GM12875 (cell line): ENCODE measurements at regions not wholly inside any gene's neighbourhood (a gene's known extent, or its start where the extent isn't known, plus 50 kb on each side); places are given as distances from the start of the nearest gene placed in this dataset.
"Not testable (repeated sequence)": the region's sequence is repeated elsewhere in the genome, so short reads cannot be mapped to it uniquely, and the experiment has no call there.

ENCODE experiments used
- H3K4me3 ChIP-seq: one replicate; pipeline ENCODE4 v1.5.1; 2011; ENCODE audit warnings: low read depth, low read length, control low read depth
- TF ChIP-seq, protein P1 (sequence below): IDR thresholded peaks from 2 replicates; pipeline ENCODE4 v1.5.1; 2011; ENCODE audit warnings: low read depth, mild to moderate bottlenecking, control low read depth, inconsistent platforms, low read length, moderate library complexity, borderline replicate concordance; ENCODE audit not compliant: insufficient read depth

DNA sequence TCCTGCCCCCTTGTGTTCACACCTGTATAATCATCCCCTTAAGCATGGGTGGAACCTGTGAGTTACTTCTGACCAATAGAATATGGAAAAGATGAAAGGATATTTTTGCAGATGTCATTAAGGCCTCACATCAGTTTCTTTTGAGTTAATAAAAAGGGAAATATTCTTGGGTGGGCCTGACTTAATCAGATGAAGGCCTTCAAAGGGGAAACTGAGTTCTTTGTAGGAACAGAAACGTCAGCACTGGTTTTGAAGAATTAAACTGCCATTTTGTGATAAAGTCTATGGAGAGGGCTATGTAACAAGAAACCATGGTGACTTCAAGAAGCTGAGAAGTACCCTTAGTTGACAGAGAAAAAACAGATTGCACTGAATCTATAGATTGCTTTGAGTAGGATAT lies 168.7 kb upstream of the CNTNAP4 start:
- TF ChIP-seq, protein P1, sequence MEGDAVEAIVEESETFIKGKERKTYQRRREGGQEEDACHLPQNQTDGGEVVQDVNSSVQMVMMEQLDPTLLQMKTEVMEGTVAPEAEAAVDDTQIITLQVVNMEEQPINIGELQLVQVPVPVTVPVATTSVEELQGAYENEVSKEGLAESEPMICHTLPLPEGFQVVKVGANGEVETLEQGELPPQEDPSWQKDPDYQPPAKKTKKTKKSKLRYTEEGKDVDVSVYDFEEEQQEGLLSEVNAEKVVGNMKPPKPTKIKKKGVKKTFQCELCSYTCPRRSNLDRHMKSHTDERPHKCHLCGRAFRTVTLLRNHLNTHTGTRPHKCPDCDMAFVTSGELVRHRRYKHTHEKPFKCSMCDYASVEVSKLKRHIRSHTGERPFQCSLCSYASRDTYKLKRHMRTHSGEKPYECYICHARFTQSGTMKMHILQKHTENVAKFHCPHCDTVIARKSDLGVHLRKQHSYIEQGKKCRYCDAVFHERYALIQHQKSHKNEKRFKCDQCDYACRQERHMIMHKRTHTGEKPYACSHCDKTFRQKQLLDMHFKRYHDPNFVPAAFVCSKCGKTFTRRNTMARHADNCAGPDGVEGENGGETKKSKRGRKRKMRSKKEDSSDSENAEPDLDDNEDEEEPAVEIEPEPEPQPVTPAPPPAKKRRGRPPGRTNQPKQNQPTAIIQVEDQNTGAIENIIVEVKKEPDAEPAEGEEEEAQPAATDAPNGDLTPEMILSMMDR, result no peak
- no peak overlapping the region for H3K4me3 ChIP-seq

DNA sequence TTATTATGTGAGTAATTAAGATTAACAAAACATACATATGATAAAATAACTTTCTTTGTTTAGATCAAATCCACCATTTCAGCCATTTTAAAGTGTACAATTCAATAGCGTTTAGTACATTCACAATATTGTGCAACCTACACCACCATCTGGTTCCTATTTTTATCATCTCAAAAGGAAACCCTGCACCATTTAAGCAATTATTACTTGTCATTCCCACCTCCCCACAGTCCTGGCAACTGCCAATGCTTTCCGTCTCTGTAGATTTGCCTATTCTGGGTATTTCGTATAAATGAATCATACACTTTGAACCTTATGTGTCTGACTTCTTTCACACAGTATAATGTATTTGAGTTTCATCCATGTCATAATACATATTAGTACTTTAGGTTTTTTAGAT lies 162.5 kb upstream of the CNTNAP4 start:
- TF ChIP-seq, protein P1, result no peak
- no peak overlapping the region for H3K4me3 ChIP-seq

DNA sequence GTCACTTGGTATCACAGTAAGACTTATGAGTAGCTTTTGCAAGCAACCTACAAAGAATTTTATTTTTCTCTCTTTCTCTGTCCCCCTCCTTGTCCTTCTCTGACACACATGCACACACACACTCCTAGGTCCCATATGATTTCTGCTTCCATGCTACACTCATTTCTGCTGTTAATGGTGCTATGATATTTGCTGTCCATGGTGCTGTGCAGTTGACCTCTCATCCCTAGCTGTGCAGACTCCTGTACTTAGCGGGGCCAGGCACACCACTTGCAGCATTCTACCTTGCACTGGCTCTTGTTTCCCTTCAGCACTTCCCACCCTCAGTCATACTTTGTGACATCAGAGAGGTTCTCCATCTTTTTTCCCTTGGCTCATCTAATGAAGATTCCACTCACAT lies 158.9 kb upstream of the CNTNAP4 start:
- TF ChIP-seq, protein P1, result no peak
- H3K4me3 ChIP-seq, result no peak overlapping the region

DNA sequence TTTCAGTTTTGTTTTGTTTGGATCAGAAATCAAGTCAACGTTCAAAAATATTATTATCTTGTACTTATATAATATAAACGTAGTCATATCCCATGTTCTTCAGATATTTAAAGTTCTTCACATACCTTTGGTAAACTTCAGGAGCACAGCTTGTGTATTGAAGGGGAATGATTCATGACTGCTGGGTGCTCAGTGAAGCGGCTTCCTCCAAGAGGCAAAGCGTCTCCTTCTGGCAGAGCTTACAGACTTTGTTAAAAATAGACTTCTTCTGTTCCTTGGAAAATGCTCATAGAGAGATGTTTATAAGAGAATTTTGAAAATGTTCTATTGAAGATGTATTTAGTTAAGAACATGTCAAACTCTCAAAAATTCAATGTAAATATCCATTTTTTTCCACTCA lies 155.6 kb upstream of the CNTNAP4 start:
- H3K4me3 ChIP-seq, result no peak overlapping the region
- TF ChIP-seq, protein P1, result no peak

DNA sequence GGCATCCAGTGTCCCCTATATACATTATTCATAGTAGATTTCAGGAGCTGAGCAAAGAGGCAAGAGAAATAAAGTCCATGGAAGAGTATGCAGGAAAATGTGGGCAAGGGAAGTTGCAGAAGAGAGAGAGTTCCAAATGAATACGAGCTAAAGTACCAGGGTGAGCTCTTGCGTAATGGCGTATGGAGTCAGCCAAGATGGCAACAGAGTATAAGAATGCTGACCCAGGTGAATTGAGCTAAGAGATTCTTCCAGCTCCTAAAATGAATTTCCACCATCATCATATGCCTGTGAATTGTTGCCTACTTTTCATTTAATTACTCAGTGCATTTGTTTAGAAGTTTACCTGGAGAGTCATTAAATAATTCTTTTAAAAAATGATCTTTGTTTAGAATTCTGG lies 153.2 kb upstream of the CNTNAP4 start:
- TF ChIP-seq, protein P1, result no peak
- H3K4me3 ChIP-seq, result no peak overlapping the region

DNA sequence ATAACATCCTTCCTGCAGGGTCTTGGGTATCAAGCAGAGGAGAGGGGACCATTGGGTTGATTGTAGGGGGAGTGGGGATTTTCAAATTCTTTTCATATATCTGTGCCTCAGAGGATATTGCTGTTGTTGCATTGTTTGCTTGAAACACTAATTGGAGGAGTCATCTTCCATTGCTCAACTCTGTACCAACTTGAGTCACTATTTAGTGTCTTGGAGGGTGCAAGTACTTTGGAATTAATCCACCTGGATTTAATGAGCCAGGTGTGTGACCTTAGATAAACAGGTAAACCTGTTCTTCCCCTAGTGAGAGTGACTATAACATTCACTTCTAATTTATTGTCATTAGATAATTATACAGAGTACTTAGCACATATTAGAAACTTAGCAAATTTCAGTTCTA lies 151.3 kb upstream of the CNTNAP4 start:
- TF ChIP-seq, protein P1, result no peak
- H3K4me3 ChIP-seq, result no peak overlapping the region

DNA sequence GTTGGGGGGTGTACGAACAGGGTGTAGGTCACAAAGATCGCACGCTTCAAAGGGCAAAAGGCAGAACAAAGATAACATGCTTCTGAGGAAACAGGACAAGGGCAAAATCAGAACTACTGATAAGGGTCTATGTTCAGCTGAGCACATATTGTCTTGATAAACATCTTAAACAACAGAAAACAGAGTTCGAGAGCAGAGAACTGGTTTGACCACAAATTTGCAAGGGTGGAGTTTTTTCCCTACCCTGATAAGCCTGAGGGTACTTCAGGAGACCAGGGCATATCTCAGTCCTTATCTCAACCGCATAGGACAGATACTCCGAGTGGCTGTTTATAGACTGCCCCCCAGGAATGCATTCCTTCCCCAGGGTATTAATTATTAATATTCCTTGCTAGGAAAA lies 139.1 kb upstream of the CNTNAP4 start:
- not testable (repeated sequence) for H3K4me3 ChIP-seq

DNA sequence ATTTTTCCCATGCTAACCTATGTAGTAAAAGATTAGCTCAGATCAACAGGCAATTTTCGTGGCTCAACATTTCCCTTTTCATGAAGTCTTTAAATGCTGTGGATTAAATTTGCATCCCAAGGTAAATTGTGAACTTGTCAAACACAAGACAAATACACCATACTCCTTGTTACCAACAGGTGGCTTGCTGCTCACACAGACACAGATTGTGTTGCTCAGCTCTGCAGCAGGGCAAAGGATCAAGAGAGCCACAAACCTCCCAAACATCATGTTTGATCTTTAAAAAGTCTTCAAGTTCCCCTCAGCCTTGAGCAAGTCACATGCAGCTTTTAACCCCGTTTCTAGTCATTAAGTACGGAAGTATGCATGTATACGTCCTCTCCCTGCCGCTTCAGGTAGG lies 119.6 kb upstream of the CNTNAP4 start:
- no peak overlapping the region for H3K4me3 ChIP-seq
- TF ChIP-seq, protein P1, result 0 out of 2 replicates have a peak, but pooled peaks have one; percentile 5
